ENCODE measurements at regions not wholly inside any gene's neighbourhood (a gene's known extent, or its start where the extent isn't known, plus 50 kb on each side); places are given as distances from the start of the nearest gene placed in this dataset.

DNA sequence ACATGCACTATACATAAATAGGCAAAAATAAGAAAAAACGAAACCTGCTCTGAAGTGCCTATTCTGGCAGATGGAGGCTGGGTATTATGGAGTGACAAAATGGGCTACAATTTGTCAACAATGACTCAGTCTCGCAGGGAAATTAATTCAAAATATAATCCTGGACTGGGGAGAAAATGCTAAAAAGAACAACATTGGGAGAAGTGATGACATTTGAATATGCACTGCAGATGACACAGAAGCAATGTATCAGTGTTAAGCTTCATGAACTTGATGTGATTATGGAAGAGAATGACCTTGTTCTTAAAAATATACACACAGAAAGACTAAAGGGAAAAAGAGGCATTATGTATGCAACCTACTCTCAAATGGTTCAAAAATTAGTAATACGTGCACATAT lies 74.8 kb upstream of the PSMD7 start:
- no peaks in the 10 kb centered on the region for H3F3A ChIP-seq (replicated peaks; ENCODE audit: low read depth)
- H3K4me1 ChIP-seq (ENCODE audit: insufficient read depth) = peaks cover 2% of the 10 kb centered on the region
- H4K20me1 ChIP-seq (replicated peaks; ENCODE audit: insufficient read depth) = no peaks in the 10 kb centered on the region
- H3K27ac ChIP-seq (ENCODE audit: low read depth) = no peak overlapping the region
- no peaks in the 10 kb centered on the region for H3K36me3 Mint-ChIP-seq (ENCODE audit: low read depth)
- H3K79me2 ChIP-seq (replicated peaks; ENCODE audit: insufficient read depth) = no peaks in the 10 kb centered on the region
- peaks cover 1% of the 10 kb centered on the region for H3K27me3 Mint-ChIP-seq (ENCODE audit: insufficient read depth, low read depth, poor library complexity)
- no peaks in the 10 kb centered on the region for H3K36me3 ChIP-seq (ENCODE audit: insufficient read depth)
- H3K9me2 ChIP-seq (ENCODE audit: insufficient read depth) = no peaks in the 10 kb centered on the region; the same call in 1 of the 2 replicates
- no peaks in the 10 kb centered on the region for H3K9me3 Mint-ChIP-seq
- no peak overlapping the region for H3K27ac Mint-ChIP-seq
- H3K4me2 ChIP-seq = no peak overlapping the region
- DNase-seq (ENCODE audit: low spot score) (no peak), ATAC-seq (no peak)
- H3K4me1 Mint-ChIP-seq = peaks cover 11% of the 10 kb centered on the region; the same call in 2 of the 3 replicates
- H3K4me3 ChIP-seq = no peak overlapping the region
- H2AFZ ChIP-seq = no peak overlapping the region
- H3K4me3 Mint-ChIP-seq = no peak overlapping the region
- TF ChIP-seq ZNF462 (CRISPR knock-in tag; IDR thresholded peaks at IDR 0.05) (no peak), REST (IDR thresholded peaks at IDR 0.05; ENCODE audit: unreplicated experiment) (no peak), STAT1 (IDR thresholded peaks at IDR 0.05; ENCODE audit: unreplicated experiment) (no peak)
- H3K27me3 ChIP-seq (ENCODE audit: insufficient read depth) = no peaks in the 10 kb centered on the region
